K562 (cell line): ENCODE measurements at regions not wholly inside any gene's neighbourhood (a gene's known extent, or its start where the extent isn't known, plus 50 kb on each side); places are given as distances from the start of the nearest gene placed in this dataset.

ENCODE experiments used
- CEBPG ChIP-seq, 3 experiments: fragments of 200-800 bp in 1 of 3; sonication (Bioruptor generic) in 1 of 3; sonication (generic) in 1 of 3; formaldehyde crosslinking in 1 of 3; IDR thresholded peaks in 2 of 3; conservative IDR thresholded peaks in 1 of 3; 2 replicates each; pipeline versions ENCODE4 v1.6.1 to v1.8.0; 2016 to 2022; ENCODE audit warnings: missing compliant biosample characterization in 2 of 3, missing genetic modification characterization in 2 of 3, mild to moderate bottlenecking in 1 of 3, missing genetic modification reagents in 1 of 3
- CHCHD3 ChIP-seq: fragments of 250-450 bp; sonication (Bioruptor Pico); IDR thresholded peaks from 2 replicates; pipeline ENCODE4 v2.1.2; 2022; ENCODE audit warnings: mild to moderate bottlenecking
- CHD1 ChIP-seq: fragments of 200-600 bp; sonication (generic); IDR thresholded peaks from one replicate; pipeline ENCODE4 v1.6.1; 2012; ENCODE audit warnings: mild to moderate bottlenecking, moderate library complexity, low read length, inconsistent platforms
- IRF2 ChIP-seq: sonication (generic); formaldehyde crosslinking; IDR thresholded peaks from 2 replicates; pipeline ENCODE4 v1.8.1; 2022; ENCODE audit warnings: mild to moderate bottlenecking, missing genetic modification reagents
- RFX5 ChIP-seq: IDR thresholded peaks from 2 replicates; pipeline ENCODE4 v1.6.1; 2011; ENCODE audit warnings: low read depth, mild to moderate bottlenecking, improper control_type of control experiment, low read length
- RNF2 ChIP-seq: sonication (generic); IDR thresholded peaks from 2 replicates; pipeline ENCODE4 v1.6.1; 2016
- SP1 ChIP-seq: sonication (generic); formaldehyde crosslinking; IDR thresholded peaks from 2 replicates; pipeline ENCODE4 v1.8.1; 2022; ENCODE audit warnings: mild to moderate bottlenecking, missing genetic modification reagents
- ZNF23 ChIP-seq: fragments of 250-450 bp; sonication (Bioruptor Pico); IDR thresholded peaks from 2 replicates; pipeline ENCODE4 v1.4.0; 2020; ENCODE audit warnings: mild to moderate bottlenecking
- ZNF830 ChIP-seq: fragments of 250-450 bp; sonication (Bioruptor Pico); IDR thresholded peaks from 2 replicates; pipeline ENCODE4 v1.5.0; 2021; ENCODE audit warnings: mild to moderate bottlenecking
- ZZZ3 ChIP-seq: fragments of 450-650 bp; IDR thresholded peaks from 2 replicates; pipeline ENCODE4 v1.6.1; 2016; ENCODE audit warnings: antibody characterized with exemption, mild to moderate bottlenecking, moderate library complexity
- TF ChIP-seq, protein P1 (sequence below), 2 experiments: fragments of 200-800 bp in 1 of 2; sonication (Bioruptor generic) in 1 of 2; sonication (generic) in 1 of 2; formaldehyde crosslinking in 1 of 2; IDR thresholded peaks in 1 of 2; conservative IDR thresholded peaks in 1 of 2; 2 replicates each; pipeline versions ENCODE4 v1.5.0 to v1.6.1; 2016 to 2020; ENCODE audit warnings: missing compliant biosample characterization in 1 of 2, missing genetic modification characterization in 1 of 2, missing genetic modification reagents in 1 of 2
- TF ChIP-seq, protein P2 (sequence below), 3 experiments: IDR thresholded peaks in 2 of 3; conservative IDR thresholded peaks in 1 of 3; 2 replicates each; pipeline ENCODE4 v1.5.1; 2011 to 2012; ENCODE audit warnings: low read length in 3 of 3, mild to moderate bottlenecking in 3 of 3, control low read depth in 2 of 3, improper control_type of control experiment in 1 of 3, inconsistent platforms in 1 of 3, low read depth in 1 of 3, mixed read lengths in 1 of 3, moderate library complexity in 1 of 3; ENCODE audit not compliant: insufficient read depth in 2 of 3
- TF ChIP-seq, protein P3 (sequence below): sonication (generic); formaldehyde crosslinking; IDR thresholded peaks from 2 replicates; pipeline ENCODE4 v1.8.0; 2022; ENCODE audit warnings: mild to moderate bottlenecking, low read depth, missing genetic modification reagents

DNA sequence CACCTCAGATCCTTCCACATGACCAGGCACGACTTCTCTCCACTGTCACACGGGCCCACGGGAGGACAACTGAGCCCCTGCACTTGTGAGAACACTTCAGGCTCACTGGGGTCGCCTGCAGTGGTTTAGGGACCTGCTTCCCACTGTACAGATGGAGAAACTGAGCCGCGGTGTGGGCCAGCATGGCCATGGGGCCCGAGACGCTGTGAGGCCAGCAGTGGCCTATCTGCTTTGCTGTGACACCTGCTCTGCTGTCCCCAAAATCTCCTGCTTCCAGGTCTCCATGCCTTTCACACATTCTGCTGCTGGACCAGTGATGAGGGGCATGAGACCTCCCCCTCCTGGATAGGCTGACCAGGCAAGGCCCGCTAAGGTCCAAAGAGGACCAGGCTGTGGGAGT, 75.8 kb upstream of the PAX2 start:
- TF ChIP-seq, protein P1, sequence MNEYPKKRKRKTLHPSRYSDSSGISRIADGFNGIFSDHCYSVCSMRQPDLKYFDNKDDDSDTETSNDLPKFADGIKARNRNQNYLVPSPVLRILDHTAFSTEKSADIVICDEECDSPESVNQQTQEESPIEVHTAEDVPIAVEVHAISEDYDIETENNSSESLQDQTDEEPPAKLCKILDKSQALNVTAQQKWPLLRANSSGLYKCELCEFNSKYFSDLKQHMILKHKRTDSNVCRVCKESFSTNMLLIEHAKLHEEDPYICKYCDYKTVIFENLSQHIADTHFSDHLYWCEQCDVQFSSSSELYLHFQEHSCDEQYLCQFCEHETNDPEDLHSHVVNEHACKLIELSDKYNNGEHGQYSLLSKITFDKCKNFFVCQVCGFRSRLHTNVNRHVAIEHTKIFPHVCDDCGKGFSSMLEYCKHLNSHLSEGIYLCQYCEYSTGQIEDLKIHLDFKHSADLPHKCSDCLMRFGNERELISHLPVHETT (CRISPR knock-in tag; conservative IDR thresholded peaks at IDR 0.05 in 1 of 2, IDR thresholded peaks at IDR 0.05 in 1 of 2) = no peak
- no peak for TF ChIP-seq CEBPG (CRISPR knock-in tag; IDR thresholded peaks at IDR 0.05)
- TF ChIP-seq CEBPG (tag; conservative IDR thresholded peaks at IDR 0.05 in 1 of 2, IDR thresholded peaks at IDR 0.05 in 1 of 2) = no peak
- TF ChIP-seq IRF2 (CRISPR knock-in tag) = no peak
- TF ChIP-seq SP1 (CRISPR knock-in tag) = no peak
- TF ChIP-seq ZNF830 (CRISPR knock-in tag) = no peak
- TF ChIP-seq, protein P2, sequence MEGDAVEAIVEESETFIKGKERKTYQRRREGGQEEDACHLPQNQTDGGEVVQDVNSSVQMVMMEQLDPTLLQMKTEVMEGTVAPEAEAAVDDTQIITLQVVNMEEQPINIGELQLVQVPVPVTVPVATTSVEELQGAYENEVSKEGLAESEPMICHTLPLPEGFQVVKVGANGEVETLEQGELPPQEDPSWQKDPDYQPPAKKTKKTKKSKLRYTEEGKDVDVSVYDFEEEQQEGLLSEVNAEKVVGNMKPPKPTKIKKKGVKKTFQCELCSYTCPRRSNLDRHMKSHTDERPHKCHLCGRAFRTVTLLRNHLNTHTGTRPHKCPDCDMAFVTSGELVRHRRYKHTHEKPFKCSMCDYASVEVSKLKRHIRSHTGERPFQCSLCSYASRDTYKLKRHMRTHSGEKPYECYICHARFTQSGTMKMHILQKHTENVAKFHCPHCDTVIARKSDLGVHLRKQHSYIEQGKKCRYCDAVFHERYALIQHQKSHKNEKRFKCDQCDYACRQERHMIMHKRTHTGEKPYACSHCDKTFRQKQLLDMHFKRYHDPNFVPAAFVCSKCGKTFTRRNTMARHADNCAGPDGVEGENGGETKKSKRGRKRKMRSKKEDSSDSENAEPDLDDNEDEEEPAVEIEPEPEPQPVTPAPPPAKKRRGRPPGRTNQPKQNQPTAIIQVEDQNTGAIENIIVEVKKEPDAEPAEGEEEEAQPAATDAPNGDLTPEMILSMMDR (IDR thresholded peaks at IDR 0.05 in 2 of 3, conservative IDR thresholded peaks at IDR 0.05 in 1 of 3; ENCODE audit: insufficient read depth in 2 of 3, low read depth in 1 of 3, low read length in 3 of 3) = no peak
- TF ChIP-seq RNF2 = no peak
- TF ChIP-seq CHCHD3 (CRISPR knock-in tag) = no peak
- TF ChIP-seq, protein P3, sequence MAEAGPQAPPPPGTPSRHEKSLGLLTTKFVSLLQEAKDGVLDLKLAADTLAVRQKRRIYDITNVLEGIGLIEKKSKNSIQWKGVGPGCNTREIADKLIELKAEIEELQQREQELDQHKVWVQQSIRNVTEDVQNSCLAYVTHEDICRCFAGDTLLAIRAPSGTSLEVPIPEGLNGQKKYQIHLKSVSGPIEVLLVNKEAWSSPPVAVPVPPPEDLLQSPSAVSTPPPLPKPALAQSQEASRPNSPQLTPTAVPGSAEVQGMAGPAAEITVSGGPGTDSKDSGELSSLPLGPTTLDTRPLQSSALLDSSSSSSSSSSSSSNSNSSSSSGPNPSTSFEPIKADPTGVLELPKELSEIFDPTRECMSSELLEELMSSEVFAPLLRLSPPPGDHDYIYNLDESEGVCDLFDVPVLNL (CRISPR knock-in tag) = no peak
- TF ChIP-seq CHD1 = no peak
- no peak for TF ChIP-seq ZZZ3
- no peak for TF ChIP-seq ZNF23 (CRISPR knock-in tag)
- TF ChIP-seq RFX5 = no peak
